ENCODE measurements at regions not wholly inside any gene's neighbourhood (a gene's known extent, or its start where the extent isn't known, plus 50 kb on each side); places are given as distances from the start of the nearest gene placed in this dataset.
"Not testable (repeated sequence)": the region's sequence is repeated elsewhere in the genome, so short reads cannot be mapped to it uniquely, and the experiment has no call there.

DNA sequence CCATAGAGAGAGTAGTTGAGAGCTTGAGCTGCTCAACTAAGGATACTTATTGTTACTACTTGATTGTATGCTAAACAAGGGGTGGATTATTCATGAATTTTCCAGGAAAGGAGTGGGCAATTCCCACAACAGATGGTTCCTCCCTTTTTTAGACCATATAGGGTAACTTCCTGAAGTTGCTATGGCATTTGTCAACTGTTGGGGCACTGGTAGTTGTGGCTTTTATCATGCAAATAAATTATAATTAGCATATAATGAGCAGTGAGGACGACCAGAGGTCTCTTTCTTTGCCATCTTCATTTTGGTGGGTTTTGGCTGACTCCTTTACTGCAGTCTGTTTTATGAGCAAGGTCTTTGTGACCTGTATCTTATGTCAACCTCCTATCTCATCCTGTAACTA, 1403.5 kb upstream of the PABPC4L start:
- DNase-seq (ENCODE audit: low read depth): no peak

DNA sequence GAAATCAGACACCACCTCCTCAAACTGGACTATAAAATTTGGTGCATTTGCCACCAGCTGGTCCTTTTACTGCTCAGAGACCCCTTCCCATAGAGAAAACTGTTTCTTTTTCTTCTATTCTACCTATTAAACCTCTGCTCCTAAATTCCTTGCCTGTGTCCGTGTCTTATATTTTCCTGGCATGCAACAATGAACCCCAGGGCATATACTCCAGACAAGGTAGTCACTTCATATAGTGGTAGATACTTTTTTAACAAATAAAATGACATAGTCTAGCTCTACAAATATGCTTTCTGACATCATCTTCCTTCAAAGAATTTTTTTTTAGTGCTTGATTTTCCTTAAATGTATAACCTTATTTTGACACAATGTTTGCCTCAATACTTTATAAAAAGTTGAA, 1402.9 kb upstream of the PABPC4L start:
- no peak for DNase-seq (ENCODE audit: low read depth)

DNA sequence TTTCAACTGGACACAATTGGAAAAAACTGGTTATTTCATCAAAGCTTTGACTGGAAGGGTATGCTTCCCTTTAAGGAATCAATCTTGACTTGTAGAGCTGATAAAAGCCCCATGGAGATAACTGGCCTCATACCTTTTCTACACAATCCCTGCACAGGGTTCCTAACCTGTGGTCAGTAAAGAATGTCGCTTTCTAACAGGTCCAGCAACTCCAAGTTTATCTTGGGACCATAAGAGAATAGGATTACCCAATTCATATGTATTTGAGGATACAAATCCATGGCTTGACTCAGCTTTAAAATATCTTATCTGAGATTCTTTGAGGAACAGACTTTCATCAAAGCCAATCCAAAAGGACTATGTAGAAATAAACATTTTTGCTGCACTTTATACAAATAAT, 1399.8 kb upstream of the PABPC4L start:
- no peak for DNase-seq (ENCODE audit: low read depth)

DNA sequence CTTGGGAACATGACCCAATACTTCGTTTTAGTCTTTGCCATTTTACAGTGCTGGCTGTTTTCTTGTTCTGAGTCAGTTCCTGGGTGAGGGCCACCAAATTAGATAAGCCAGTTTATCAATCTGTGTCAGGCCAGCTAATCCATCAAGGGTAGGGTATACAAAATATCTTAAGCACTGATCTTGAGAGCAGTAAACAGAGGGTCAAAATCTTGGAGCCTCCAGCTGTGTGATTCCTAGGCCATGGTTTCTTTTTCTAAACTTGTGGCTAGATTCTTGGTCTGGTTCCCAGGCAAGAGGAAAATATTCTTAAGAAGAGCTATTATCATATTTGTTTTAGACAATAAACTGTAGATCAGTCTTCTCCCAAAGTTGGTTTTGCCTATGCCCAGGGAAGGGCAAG, 1396.6 kb upstream of the PABPC4L start:
- no peak for DNase-seq (ENCODE audit: low read depth)

DNA sequence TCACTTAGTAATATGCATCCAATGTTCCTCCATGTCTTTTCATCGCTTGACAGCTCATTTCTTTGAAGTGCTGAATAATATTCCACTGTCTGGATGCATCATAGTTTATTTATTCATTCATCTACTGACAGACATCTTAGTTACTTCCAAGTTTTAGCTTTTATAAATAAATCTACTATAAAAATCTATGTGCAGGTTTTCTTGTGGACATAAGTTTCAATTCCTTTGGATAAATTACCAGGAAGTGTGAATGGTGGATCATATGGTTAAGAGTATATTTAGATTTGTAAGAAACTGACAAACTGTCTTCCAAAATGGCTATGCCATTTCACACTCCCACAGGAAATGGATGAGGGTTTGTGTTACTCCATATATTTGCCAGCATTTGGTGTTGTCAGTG, 1392.9 kb upstream of the PABPC4L start:
- DNase-seq (ENCODE audit: low read depth): no peak

DNA sequence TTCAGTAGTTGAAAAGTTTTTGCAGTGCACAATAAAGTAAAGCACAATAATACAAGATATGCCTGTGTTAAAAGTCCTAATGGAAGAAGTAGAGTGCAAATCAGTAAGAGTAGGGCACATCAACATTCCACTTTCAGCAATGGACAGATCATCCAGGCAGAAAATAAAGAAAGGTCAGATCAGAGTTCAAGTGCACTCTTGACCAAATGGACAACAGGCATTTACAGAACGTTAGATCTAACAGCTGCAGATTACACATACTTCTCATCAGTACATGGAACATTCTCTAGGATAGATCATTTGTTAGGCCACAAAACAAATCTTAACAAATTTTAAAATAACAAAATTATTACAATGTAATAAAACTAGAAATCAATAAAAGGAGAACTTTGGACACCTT, 1373.5 kb upstream of the PABPC4L start:
- DNase-seq (ENCODE audit: low read depth): no peak

DNA sequence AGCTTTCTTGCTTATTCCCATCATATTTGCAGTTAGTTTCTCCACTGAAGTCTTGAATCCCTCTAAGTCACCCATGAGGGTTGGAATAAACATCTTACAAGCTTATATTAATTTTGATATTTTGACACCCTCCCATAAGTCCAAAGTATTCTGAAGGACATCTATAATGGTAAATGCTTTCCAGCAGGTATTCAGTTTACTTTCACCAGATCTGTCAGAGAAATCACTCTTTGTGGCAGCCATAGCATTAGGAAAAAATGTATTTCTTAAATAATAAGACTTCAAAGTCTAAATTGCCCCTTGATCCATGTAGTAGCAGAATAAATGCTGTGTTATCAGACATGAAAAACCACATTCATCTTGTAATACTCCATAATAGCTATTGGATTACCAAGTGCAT, 1371.7 kb upstream of the PABPC4L start:
- no peak for DNase-seq (ENCODE audit: low read depth)

DNA sequence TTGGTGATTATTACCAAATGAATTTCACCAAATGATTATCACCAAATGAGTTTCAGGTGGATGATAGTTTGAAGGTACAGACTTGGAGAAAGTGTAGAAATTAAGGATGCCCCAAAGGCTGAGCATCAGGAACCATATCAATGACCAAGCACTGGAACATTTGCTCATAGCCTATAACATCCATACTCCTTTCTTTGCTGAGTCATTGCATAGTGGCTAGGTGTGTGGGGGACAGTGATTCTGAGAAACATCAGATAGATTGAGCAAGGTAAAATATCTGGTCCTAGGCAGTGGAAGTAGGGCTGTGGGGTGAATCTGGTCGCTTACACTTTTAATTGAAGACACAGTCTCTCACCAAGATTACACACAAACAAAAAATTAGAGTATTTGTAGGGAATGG, 1362.5 kb upstream of the PABPC4L start:
- DNase-seq (ENCODE audit: low read depth): no peak

DNA sequence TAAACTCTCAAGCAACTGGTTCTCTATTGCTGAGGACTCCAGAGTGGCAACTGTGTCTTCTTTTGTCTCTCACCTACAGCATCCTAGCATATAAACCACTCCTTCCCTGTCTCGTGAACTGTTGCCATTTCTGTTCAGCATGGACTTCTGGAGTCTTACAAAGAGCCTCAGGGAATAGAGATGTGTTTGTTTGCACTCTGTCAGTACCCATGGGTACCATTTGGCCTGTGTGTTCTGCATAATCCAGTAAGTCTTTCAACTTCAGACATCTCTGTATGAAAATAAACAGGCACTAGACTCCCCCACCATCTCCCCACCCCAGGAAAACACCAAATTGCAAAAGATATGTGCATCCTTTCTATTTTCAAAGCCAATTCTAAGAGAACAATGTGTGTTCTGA, 1351.6 kb upstream of the PABPC4L start:
- DNase-seq (ENCODE audit: low read depth): no peak

DNA sequence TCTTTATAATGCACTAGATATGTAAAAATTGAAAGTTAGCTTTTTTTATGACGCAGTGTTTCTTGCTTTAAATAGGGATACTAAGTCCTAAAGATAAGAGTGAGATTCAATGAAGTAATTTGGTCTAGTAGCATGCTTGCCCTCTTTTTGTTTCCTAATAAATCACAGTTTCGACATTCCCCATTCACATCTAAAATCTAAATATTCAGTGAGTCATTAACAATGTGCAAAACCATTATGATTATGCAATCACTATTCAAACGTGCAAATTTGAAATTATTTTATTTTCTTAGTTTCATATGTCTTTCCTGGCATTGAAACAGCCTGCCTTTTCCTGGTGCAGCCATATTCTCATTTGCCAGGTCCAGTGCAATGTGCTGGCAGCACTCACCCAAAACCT, 1350.5 kb upstream of the PABPC4L start:
- DNase-seq (ENCODE audit: low read depth): no peak

DNA sequence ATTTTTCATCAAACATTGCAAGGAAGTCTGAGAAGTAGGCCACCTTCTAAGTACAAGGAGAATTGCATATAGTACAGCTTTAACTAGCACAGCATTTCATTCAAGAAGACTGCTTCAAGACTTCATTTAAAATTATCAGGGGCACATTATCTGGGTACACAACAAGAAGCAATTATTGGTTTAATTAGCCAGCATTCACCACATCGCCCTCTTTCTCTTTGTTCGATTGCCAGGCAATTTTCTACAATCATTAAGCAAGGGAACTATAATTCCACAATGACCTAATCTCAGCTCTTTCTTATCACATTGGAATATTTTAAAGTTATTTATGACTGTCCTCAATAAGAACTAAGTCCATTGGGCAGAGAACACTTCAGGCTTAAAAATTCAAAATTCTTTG, 1347.1 kb upstream of the PABPC4L start:
- DNase-seq (ENCODE audit: low read depth): no peak

DNA sequence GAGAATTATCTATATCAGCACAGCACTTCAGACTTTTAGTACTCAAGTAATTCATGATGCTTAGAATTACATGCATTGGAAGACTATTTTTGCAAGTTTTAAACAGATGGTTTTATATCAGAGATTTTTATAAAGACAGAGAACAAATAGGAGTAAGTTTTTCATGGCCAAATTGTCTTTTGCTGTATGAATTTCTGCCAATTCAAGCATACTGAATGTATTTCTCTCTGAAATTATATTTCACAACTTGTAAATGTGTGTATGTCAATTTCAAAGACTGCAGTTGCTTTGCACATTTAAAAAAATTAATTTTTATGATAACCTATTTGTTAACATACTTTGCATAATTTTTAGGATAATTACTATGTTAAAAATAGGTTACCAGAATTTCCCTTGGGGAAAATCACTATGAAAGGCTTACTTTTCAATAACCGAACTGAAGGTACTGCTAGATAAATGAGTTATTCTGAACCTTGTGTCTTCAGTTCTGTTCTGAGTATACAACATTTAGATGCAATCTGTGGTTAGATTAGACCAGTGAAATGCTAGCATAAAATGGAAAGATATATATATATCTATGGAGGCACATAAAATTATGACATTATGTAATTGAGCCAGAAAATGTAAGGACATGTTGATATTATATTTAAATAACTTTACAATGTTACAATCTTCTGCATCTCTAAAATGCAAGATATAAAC, 1344.2 kb upstream of the PABPC4L start:
- no peak for DNase-seq (ENCODE audit: low read depth)

DNA sequence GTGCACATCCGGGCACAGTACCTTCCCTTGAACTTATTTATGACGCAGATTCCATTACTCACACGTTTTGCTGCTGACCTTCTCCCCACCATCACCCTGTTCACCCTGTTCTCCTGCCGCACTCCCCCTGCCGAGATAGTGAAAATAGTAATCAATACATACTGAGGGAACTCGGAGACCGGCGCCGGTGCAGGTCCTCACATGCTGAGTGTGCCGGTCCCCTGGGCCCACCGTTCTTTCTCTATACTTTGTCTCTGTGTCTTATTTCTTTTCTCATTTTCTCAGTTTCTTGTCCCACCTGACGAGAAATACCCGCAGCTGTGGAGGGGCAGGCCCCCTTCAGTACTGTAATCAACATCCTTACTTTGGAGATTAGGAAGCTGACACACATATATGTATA, 1337.1 kb upstream of the PABPC4L start:
- no peak for DNase-seq (ENCODE audit: low read depth)

DNA sequence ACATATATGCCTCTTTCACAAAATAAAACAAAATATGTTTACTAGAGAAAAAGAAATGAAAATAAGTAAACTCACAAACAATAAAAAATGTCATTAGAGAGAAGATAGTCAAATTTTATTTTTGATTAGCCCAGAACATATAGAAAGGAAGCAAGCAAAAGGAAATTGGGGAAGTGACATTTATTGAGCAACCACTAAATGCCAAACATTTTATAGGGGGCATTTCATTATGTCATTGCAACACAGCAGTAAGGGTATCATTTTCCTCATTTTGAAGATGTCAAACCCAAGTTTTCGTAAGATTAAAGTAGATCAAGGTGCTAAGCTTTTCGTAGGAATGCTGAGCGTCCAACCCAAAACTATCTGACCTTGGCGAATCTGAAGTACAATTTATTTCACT, 1331.5 kb upstream of the PABPC4L start:
- no peak for DNase-seq (ENCODE audit: low read depth)

DNA sequence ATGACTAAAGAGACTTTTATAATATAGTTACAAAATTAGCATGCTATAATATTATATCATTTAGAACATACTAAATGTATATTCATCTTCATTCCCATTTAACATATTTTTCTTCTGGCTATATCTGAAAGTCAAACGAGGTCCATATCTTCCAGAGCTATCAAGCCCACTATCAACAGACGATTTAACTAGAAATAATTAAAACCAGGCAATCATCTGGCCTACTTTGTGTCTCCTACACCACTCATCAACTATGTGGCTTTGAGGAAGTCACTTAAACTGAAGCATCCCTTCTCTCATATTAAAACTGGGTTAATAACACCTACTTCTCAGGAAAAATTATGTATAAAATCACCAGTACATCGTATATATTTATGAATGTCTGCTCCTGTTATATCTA, 1330.5 kb upstream of the PABPC4L start:
- no peak for DNase-seq (ENCODE audit: low read depth)

DNA sequence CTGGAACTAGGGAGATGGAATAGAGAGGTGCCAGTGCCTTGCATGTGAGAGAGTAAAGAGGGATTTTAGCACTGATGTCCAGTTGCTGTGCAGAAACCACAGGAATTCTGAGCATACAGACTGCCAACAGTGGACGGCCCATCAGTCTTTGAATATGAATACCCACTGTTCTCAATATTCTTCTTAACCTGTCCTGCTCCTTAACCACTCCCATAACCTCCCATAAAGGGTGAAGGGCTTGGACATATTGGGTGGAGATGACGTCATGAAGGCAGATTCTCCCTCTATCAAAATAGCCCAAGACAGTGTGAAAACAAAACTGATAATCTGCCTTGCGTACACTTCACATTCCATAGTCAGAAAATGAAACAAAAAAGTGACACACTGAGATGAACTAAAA, 1313.7 kb upstream of the PABPC4L start:
- DNase-seq (ENCODE audit: low read depth): no peak

DNA sequence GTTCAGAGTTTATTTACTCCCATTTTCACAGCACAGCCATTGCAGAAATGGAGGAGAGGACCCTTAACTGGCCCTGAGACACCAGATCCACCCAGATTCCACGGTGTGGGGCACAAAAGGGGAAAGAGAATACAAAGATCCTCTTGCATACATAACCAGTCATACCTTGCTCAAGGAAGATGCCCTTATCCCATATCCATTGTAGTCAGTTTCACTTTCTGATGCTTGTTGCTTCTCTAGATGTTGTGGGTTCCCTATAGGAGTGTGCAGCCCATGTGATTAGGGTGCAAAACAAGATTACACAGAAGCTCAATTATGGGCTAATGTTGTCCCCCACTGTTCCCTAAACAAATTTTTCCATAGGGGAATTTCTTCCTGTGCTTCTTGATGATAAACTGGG, 1309.0 kb upstream of the PABPC4L start:
- no peak for DNase-seq (ENCODE audit: low read depth)

DNA sequence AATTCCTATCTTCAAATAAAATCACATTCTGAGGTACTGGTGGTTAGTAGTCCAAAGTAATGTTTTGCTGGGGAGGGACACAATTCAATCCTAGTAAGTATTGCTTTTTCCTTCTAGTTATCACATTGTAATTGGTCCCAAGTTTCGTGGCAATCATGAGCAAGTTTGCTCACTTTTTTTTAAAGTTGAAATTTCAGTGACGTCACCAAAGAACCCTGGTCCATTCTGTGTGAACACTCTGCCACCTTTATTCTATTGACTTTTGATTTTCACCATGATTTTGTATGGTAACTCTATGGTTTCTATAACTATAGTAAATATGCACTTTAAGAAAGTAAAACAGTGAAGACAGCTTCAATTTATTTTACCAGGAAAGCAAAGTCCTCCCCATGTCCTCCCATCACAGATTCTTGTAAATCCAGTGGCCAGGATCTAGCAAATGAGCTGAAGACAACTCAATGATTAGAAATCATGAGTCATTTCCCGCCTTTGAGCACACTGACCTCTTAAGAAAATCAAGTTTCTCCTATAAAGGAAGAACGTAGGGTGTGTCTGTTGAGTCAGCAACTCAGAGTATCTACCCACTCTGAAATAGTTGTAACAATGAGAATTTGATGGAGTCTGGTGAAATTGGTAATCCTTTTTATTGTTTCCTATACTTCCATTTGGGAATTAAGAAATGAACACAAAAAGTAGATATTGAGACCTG, 1306.6 kb upstream of the PABPC4L start:
- DNase-seq (ENCODE audit: low read depth): peak; percentile 83

DNA sequence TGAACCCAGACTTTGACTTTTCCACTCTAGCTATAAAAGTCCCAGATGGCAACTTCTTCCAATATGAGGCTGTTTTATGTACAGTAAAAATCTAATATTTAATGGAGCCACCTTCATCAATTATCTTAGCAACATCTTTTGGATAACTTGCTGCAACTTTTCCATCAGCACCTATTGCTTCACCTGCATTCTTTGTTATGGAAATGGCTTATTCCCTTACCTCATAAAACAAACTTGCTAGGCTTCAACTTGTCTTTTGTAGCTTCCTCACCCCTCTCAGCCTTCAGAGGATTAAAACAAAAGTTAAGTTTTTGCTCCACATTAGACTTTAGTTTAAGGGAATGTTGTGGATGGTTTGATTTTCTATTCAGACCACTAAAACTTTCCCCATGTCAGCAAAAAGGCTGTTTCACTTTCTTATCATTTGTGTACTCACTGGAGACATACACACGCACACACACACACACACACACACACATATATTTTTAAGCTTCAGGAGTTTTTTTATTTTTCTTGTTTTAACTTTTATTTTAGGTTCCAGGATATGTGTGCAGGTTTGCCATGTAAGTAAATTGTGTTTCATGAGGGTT, 1296.1 kb upstream of the PABPC4L start:
- DNase-seq (ENCODE audit: low read depth): no peak

DNA sequence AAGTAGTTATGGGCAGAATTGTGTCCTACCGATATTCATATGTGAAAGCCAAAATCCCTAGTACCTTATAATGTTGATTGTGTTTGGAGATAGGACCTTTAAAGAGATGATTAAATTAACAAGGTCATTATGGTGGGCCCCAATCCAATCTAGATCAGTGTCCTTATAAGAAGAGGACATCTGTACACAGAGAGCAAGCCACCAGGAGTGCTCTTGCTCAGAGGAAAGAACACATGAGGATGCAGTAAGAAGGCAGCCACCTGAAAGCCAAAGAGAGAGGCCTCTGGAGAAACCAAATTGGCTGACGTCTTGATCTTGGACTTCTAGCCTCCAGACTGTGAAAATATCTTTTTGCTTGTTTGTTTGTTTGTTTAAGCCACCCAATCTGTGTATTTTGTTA, 1290.8 kb upstream of the PABPC4L start:
- DNase-seq (ENCODE audit: low read depth): no peak

DNA sequence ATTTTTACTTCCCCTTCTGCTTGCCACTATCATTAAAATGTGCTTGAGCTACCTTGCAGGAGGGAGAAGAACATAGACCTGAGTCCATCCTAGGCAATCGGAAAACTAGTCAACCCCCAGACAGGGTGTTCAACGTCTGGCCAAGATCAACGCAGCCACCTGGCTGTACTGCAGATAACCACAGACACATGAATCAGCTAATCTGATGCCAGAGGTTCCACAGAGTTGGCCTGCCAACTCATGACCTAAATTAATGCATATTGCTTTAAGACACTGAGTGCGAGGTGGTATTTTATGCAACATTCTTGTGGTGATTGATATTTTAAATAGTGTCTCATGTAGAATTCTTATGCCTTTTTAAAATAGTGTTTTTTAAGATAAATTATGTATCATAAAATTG, 1283.8 kb upstream of the PABPC4L start:
- no peak for DNase-seq (ENCODE audit: low read depth)

DNA sequence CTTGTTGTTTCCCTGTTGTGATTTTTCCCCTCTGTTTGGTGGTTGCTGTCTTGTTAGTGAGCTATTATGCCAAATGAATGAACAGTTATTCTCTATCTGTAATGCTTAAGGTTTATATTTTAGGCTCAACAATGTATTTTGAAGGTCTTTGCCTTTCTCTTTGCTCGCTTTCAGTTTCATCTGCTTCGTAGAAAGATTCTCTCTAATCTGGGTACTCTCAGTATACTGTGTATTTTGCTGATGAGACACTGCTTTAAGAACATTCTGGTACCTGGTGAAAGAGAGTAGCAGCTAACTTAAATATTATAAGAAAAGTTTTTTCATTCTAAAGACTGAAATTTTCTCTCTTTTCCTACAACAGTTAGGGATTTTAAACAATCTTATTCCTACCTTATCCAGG, 1274.7 kb upstream of the PABPC4L start:
- DNase-seq (ENCODE audit: low read depth): no peak

DNA sequence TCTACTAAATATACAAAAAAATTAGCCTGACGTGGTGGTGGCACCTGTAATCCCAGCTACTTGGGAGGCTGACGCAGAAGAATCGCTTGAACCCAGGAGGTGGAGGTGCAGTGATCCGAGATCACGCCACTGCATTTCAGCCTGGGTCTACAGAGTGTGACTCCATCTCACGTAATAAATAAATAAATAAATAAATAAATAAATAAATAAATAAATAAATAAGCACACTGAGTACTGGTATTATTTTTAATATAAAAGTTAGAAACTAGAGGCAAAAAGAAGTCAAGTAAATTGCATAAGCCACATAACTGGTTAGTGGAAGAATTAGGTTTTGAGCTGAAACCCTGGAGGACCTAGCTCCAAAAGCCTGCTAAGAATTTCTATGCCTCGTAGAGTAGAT, 1262.7 kb upstream of the PABPC4L start:
- no peak for DNase-seq (ENCODE audit: low read depth)

DNA sequence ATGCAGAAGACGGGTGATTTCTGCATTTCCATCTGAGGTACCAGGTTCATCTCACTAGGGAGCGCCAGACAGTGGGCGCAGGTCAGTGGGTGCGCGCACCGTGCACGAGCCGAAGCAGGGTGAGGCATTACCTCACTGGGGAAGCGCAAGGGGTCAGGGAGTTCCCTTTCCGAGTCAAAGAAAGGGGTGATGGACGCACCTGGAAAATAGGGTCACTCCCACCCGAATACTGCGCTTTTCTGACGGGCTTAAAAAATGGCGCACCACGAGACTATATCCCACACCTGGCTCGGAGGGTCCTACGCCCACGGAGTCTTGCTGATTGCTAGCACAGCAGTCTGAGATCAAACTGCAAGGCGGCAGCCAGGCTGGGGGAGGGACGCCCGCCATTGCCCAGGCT, 1246.0 kb upstream of the PABPC4L start:
- not testable (repeated sequence) for DNase-seq (ENCODE audit: low read depth)

All from non-pigmented ciliary epithelial cell (primary cell).